HepG2 (cell line): ENCODE measurements at regions not wholly inside any gene's neighbourhood (a gene's known extent, or its start where the extent isn't known, plus 50 kb on each side); places are given as distances from the start of the nearest gene placed in this dataset.
A peak's percentile ranks its signal among the peaks of the same experiment; 100 is the strongest.

Source experiments
- ATAC-seq: fragments of 200-7000 bp; cut with Tn5 transposase; 3 replicates; pipeline ENCODE4 v1.9.1; 2020; ENCODE audit warnings: mild to moderate bottlenecking, moderate library complexity
- BruUV-seq: library from RNA; stranded (reverse); fragments of 400-500 nt; replicated peaks from 2 replicates; lab custom pipeline; 2021; lab: Mats Ljungman, UMichigan
- CTCF ChIA-PET: fragments of 300-600 bp; formaldehyde crosslinking; extraction: SDS; loops from one replicate; lab custom pipeline; 2021; ENCODE audit warnings: low total read pairs, inconsistent platforms, low intra/inter-chr PET ratio; lab: Yijun Ruan, JAX
- POLR2A ChIA-PET: fragments of 350-600 bp; sonication (Branson Sonifier 250); formaldehyde crosslinking; loops from one replicate; lab custom pipeline; 2020; ENCODE audit warnings: antibody characterized with exemption, inconsistent platforms; lab: Yijun Ruan, JAX
- DNase-seq: peaks from one replicate; pipeline ENCODE4 v3.0.0-alpha.2; 2015; ENCODE audit warnings: low spot score
- FAIRE-seq: peaks from 3 replicates; lab custom pipeline; 2011; peaks lifted over from hg19 to GRCh38; lab: Jason Lieb, UNC
- H2AFZ ChIP-seq: one replicate; pipeline ENCODE4 v1.6.1; 2011; ENCODE audit warnings: low read length, inconsistent platforms
- H3K27ac ChIP-seq: fragments of 300-600 bp; 3 replicates; pipeline ENCODE4 v1.8.0; 2011; ENCODE audit warnings: mixed run types, mild to moderate bottlenecking, mixed read lengths, low read length, inconsistent platforms; ENCODE audit not compliant: insufficient read depth; ENCODE audit errors: extremely low read length
- H3K27me3 ChIP-seq, 2 experiments: fragments of 200-600 bp in 1 of 2; 2 replicates in 1 of 2; 3 replicates in 1 of 2; pipeline versions ENCODE4 v1.6.0 to v1.8.0; 2011; ENCODE audit warnings: low read length in 2 of 2, mild to moderate bottlenecking in 2 of 2, moderate library complexity in 2 of 2, inconsistent platforms in 1 of 2; ENCODE audit not compliant: insufficient read depth in 2 of 2, control insufficient read depth in 1 of 2
- H3K36me3 ChIP-seq, 2 experiments: fragments of 200-600 bp in 1 of 2; replicated peaks in 1 of 2; 2 replicates in 1 of 2; 3 replicates in 1 of 2; pipeline versions ENCODE4 v1.5.1 to v1.8.0; 2011; ENCODE audit warnings: low read length in 2 of 2, inconsistent platforms in 1 of 2; ENCODE audit not compliant: insufficient read depth in 2 of 2, control insufficient read depth in 1 of 2
- H3K4me1 ChIP-seq: 2 replicates; pipeline ENCODE4 v1.5.1; 2012; ENCODE audit warnings: low read length, inconsistent platforms; ENCODE audit not compliant: insufficient read depth
- H3K4me2 ChIP-seq: 2 replicates; pipeline ENCODE4 v1.6.0; 2011; ENCODE audit warnings: low read depth, low read length, inconsistent platforms
- H3K4me3 ChIP-seq, 3 experiments: fragments of 200-600 bp in 1 of 3; sonication (generic), shearing (Covaris generic) in 1 of 3; replicated peaks in 1 of 3; 2 replicates each; pipeline ENCODE4 v1.5.1; 2011 to 2016; ENCODE audit warnings: low read length in 3 of 3, inconsistent platforms in 2 of 3, low read depth in 2 of 3, mild to moderate bottlenecking in 2 of 3, control low read depth in 1 of 3, mixed read lengths in 1 of 3; ENCODE audit not compliant: insufficient read depth in 1 of 3
- H3K79me2 ChIP-seq: one replicate; pipeline ENCODE4 v1.6.1; 2011; ENCODE audit warnings: low read length, inconsistent platforms; ENCODE audit not compliant: insufficient read depth
- H3K9ac ChIP-seq: 2 replicates; pipeline ENCODE4 v1.6.0; 2011; ENCODE audit warnings: mild to moderate bottlenecking, low read depth, low read length, inconsistent platforms; ENCODE audit not compliant: insufficient read depth
- H3K9me3 ChIP-seq: 2 replicates; pipeline ENCODE4 v1.5.1; 2012; ENCODE audit warnings: mild to moderate bottlenecking, low read length
- H4K20me1 ChIP-seq: 2 replicates; pipeline ENCODE4 v1.6.0; 2011; ENCODE audit warnings: inconsistent platforms, mild to moderate bottlenecking, low read length, moderate library complexity; ENCODE audit not compliant: insufficient read depth
- NKX3-1 ChIP-seq: sonication (generic); formaldehyde crosslinking; IDR thresholded peaks from 2 replicates; pipeline ENCODE4 v1.5.0; 2020; ENCODE audit warnings: missing genetic modification reagents
- NR2F2 ChIP-seq: IDR thresholded peaks from 2 replicates; pipeline ENCODE4 v1.6.1; 2012; ENCODE audit warnings: low read depth, inconsistent platforms, borderline replicate concordance
- SAFB2 ChIP-seq: sonication (generic); formaldehyde crosslinking; IDR thresholded peaks from 2 replicates; pipeline ENCODE4 v1.5.1; 2020; ENCODE audit warnings: missing genetic modification reagents, low read depth, mild to moderate bottlenecking, borderline replicate concordance
- SIX1 ChIP-seq: sonication (generic); formaldehyde crosslinking; IDR thresholded peaks from 2 replicates; pipeline ENCODE4 v1.4.0; 2020; ENCODE audit warnings: missing genetic modification reagents, borderline replicate concordance
- SP2 ChIP-seq: sonication (generic); formaldehyde crosslinking; IDR thresholded peaks from 2 replicates; pipeline ENCODE4 v1.5.1; 2020; ENCODE audit warnings: mild to moderate bottlenecking, missing genetic modification reagents
- ZNF260 ChIP-seq: sonication (generic); formaldehyde crosslinking; IDR thresholded peaks from 2 replicates; pipeline ENCODE4 v1.4.0; 2020; ENCODE audit warnings: missing genetic modification reagents, low read depth, mild to moderate bottlenecking, borderline replicate concordance
- ZNF331 ChIP-seq: sonication (generic); formaldehyde crosslinking; IDR thresholded peaks from 2 replicates; pipeline ENCODE4 v1.4.0; 2020; ENCODE audit warnings: missing genetic modification reagents
- ZNF678 ChIP-seq: sonication (generic); formaldehyde crosslinking; IDR thresholded peaks from 2 replicates; pipeline ENCODE4 v1.4.0; 2020; ENCODE audit warnings: mild to moderate bottlenecking, missing genetic modification reagents
- ZNF713 ChIP-seq: sonication (generic); formaldehyde crosslinking; IDR thresholded peaks from 2 replicates; pipeline ENCODE4 v1.4.0; 2020; ENCODE audit warnings: mild to moderate bottlenecking, missing genetic modification reagents
- WGBS: methylation state at CpG from one replicate; pipeline ENCODE4 v1.1.6; 2017; ENCODE audit warnings: low lambda C conversion rate; 5-methylcytosine and 5-hydroxymethylcytosine counted together
- in situ Hi-C: cut with HindIII; loops from 2 replicates; pipeline ENCODE4 v1.10.0; 2017; ENCODE audit warnings: low pct_unique_long_range_greater_than_20kb; ENCODE audit not compliant: extremely low pct_ligation_motif_present
- intact Hi-C: fragments of 100-400 bp; cut with micrococcal nuclease; formaldehyde crosslinking; loops from one replicate; pipeline ENCODE4 v1.10.0; 2022; ENCODE audit not compliant: unreplicated experiment
- TF ChIP-seq, protein P1 (sequence below): IDR thresholded peaks from 2 replicates; pipeline ENCODE4 v1.6.1; 2012; ENCODE audit warnings: inconsistent platforms

DNA sequence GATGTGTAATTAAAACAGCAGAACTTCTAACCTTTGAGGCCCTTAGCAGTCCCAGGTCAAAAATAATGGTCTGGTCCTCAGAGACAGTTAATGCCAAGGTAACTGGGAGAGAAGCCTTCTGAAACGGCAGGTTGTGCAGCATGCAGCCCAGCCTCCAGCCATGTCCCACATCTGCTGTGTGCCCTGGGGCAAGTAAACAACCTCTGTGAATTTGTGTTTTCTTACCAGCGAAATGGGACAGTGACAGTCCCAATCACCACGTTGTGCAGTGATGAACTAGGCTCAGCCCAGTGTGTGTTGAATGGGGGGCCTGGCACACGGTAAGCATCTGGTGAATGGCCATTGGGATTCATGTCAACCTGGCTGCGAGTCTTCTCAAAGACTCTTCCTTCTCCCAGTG lies 61.2 kb downstream of the EMX2 start:
- no TSS peak for BruUV-seq
- Histone ChIP-seq H3K9me3 (no peaks in the 10 kb centered on the region), H3K9ac (no peak overlapping the region), H3K4me2 (no peak overlapping the region), H3K4me3 (no peak overlapping the region), H3K27me3 (peaks cover 0 to 6% of the 10 kb centered on the region in 2 experiments; a peak in 1 of 5 replicates), H3K27ac (no peak overlapping the region), H3K4me1 (no peaks in the 10 kb centered on the region), H3K79me2 (no peaks in the 10 kb centered on the region), H2AFZ (no peak overlapping the region), H3K36me3 (no peaks in the 10 kb centered on the region), H4K20me1 (no peaks in the 10 kb centered on the region; the same call in 1 of the 2 replicates)
- 0% methylated on average over 2 of the region's 5 CpGs for WGBS
- POLR2A ChIA-PET = no interaction called here
- DNase-seq (no peak), ATAC-seq (no peak), FAIRE-seq (no peak)
- in situ Hi-C loops = no loop called here
- CTCF ChIA-PET = no interaction called here
- TF ChIP-seq ZNF713 (CRISPR knock-in tag) (no peak), ZNF331 (no peak), ZNF260 (CRISPR knock-in tag) (no peak), SP2 (CRISPR knock-in tag) (no peak), SAFB2 (CRISPR knock-in tag) (no peak), NR2F2 (no peak)
- intact Hi-C loops = no loop called here

GRCh38 chr10:117609095-117609795 lies 66.7 kb downstream of the EMX2 start:
- no peak overlapping the region for H2AFZ ChIP-seq
- intact Hi-C loops = no loop called here
- ATAC-seq (peak; percentile 78), DNase-seq (peak; percentile 36), FAIRE-seq (no peak)
- H3K36me3 ChIP-seq = no peaks in the 10 kb centered on the region
- no peaks in the 10 kb centered on the region for H3K9me3 ChIP-seq
- H4K20me1 ChIP-seq = no peaks in the 10 kb centered on the region; the same call in 1 of the 2 replicates
- ChIA-PET POLR2A (no interaction called here), CTCF (no interaction called here)
- H3K4me2 ChIP-seq = no peak overlapping the region
- in situ Hi-C loops = no loop called here
- 0% methylated on average over 2 of the region's 4 CpGs for WGBS
- no TSS peak for BruUV-seq
- H3K27ac ChIP-seq = no peak overlapping the region
- no peaks in the 10 kb centered on the region for H3K79me2 ChIP-seq
- H3K4me3 ChIP-seq = no peak overlapping the region
- H3K27me3 ChIP-seq = peaks cover 0 to 13% of the 10 kb centered on the region in 2 experiments; a peak in 1 of 5 replicates
- TF ChIP-seq SIX1 (CRISPR knock-in tag) = peak; percentile 74; the same call in 1 of the 2 replicates
- TF ChIP-seq, protein P1, sequence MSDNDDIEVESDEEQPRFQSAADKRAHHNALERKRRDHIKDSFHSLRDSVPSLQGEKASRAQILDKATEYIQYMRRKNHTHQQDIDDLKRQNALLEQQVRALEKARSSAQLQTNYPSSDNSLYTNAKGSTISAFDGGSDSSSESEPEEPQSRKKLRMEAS = no peak
- TF ChIP-seq NKX3-1 (CRISPR knock-in tag) = no peak
- TF ChIP-seq ZNF678 (CRISPR knock-in tag) = no peak
- TF ChIP-seq, all 625 proteins: peak for 1
- Histone ChIP-seq H3K9ac (no peak overlapping the region), H3K4me1 (no peaks in the 10 kb centered on the region)
